WTC11 (cell line): ENCODE measurements at regions not wholly inside any gene's neighbourhood (a gene's known extent, or its start where the extent isn't known, plus 50 kb on each side); places are given as distances from the start of the nearest gene placed in this dataset.
A peak's percentile ranks its signal among the peaks of the same experiment; 100 is the strongest.

Source experiments
- ATAC-seq: fragments of 200-7000 bp; cut with Tn5 transposase; 2 replicates; pipeline ENCODE4 v1.10.0; 2021; ENCODE audit warnings: mild to moderate bottlenecking, moderate library complexity
- CTCF ChIA-PET: fragments of 300-600 bp; sonication (Branson Sonifier 250); formaldehyde crosslinking; loops from one replicate; lab custom pipeline; 2021; ENCODE audit warnings: antibody characterized with exemption; lab: Charles Lee
- POLR2A ChIA-PET: fragments of 350-600 bp; sonication (Branson Sonifier 250); formaldehyde crosslinking; loops from one replicate; lab custom pipeline; 2021; ENCODE audit warnings: antibody characterized with exemption; lab: Charles Lee
- DNase-seq: peaks from one replicate; pipeline ENCODE4 v3.0.0; 2021; ENCODE audit warnings: low spot score
- H3K27ac Mint-ChIP-seq: 2 replicates; pipeline ENCODE4 v1.8.0; 2021; ENCODE audit warnings: mixed read lengths
- H3K27me3 Mint-ChIP-seq: 2 replicates; pipeline ENCODE4 v1.8.0; 2021; ENCODE audit warnings: low read depth, mild to moderate bottlenecking, moderate library complexity, mixed read lengths
- H3K36me3 Mint-ChIP-seq: 2 replicates; pipeline ENCODE4 v1.8.0; 2021; ENCODE audit warnings: mixed read lengths
- H3K4me1 Mint-ChIP-seq: 2 replicates; pipeline ENCODE4 v1.8.0; 2022; ENCODE audit warnings: mixed read lengths
- H3K4me3 Mint-ChIP-seq: 2 replicates; pipeline ENCODE4 v1.8.0; 2021; ENCODE audit warnings: mild to moderate bottlenecking, moderate library complexity, mixed read lengths
- H3K9me3 Mint-ChIP-seq: 2 replicates; pipeline ENCODE4 v1.8.0; 2021; ENCODE audit warnings: mixed read lengths
- AFF4 ChIP-seq: sonication (generic); formaldehyde crosslinking; IDR thresholded peaks from 2 replicates; pipeline ENCODE4 v1.8.1; 2023; ENCODE audit warnings: mild to moderate bottlenecking, missing genetic modification reagents, borderline replicate concordance
- ATF1 ChIP-seq: sonication (generic); formaldehyde crosslinking; IDR thresholded peaks from 2 replicates; pipeline ENCODE4 v1.8.1; 2023; ENCODE audit warnings: mild to moderate bottlenecking, moderate library complexity, missing genetic modification reagents
- CBFB ChIP-seq: sonication (generic); formaldehyde crosslinking; IDR thresholded peaks from 2 replicates; pipeline ENCODE4 v1.8.1; 2022; ENCODE audit warnings: mild to moderate bottlenecking, low read depth, missing genetic modification reagents
- GABPB1 ChIP-seq: sonication (generic); formaldehyde crosslinking; IDR thresholded peaks from 2 replicates; pipeline ENCODE4 v1.8.1; 2023; ENCODE audit warnings: mild to moderate bottlenecking, missing genetic modification reagents
- KAT7 ChIP-seq: sonication (generic); formaldehyde crosslinking; IDR thresholded peaks from 2 replicates; pipeline ENCODE4 v1.8.1; 2023; ENCODE audit warnings: missing genetic modification reagents, mild to moderate bottlenecking, borderline replicate concordance
- MXD4 ChIP-seq: fragments of 250-450 bp; sonication (Bioruptor Pico); IDR thresholded peaks from 2 replicates; pipeline ENCODE4 v1.8.0; 2021; ENCODE audit warnings: mild to moderate bottlenecking, moderate library complexity, borderline replicate concordance
- NR2C2 ChIP-seq: sonication (generic); formaldehyde crosslinking; IDR thresholded peaks from 2 replicates; pipeline ENCODE4 v1.8.0; 2022; ENCODE audit warnings: mild to moderate bottlenecking, missing genetic modification reagents
- NR3C1 ChIP-seq: sonication (generic); formaldehyde crosslinking; conservative IDR thresholded peaks from 2 replicates; pipeline ENCODE4 v1.8.1; 2023; ENCODE audit warnings: low read depth, mild to moderate bottlenecking, missing genetic modification reagents
- RELA ChIP-seq: sonication (generic); formaldehyde crosslinking; IDR thresholded peaks from 2 replicates; pipeline ENCODE4 v1.8.1; 2022; ENCODE audit warnings: missing genetic modification reagents, mild to moderate bottlenecking, borderline replicate concordance
- SMAD3 ChIP-seq: sonication (generic); formaldehyde crosslinking; IDR thresholded peaks from 2 replicates; pipeline ENCODE4 v1.8.0; 2022; ENCODE audit warnings: missing genetic modification reagents, mild to moderate bottlenecking, borderline replicate concordance
- ZNF121 ChIP-seq: sonication (generic); formaldehyde crosslinking; IDR thresholded peaks from 2 replicates; pipeline ENCODE4 v1.8.0; 2023; ENCODE audit warnings: missing genetic modification reagents
- ZNF263 ChIP-seq: sonication (generic); formaldehyde crosslinking; IDR thresholded peaks from 2 replicates; pipeline ENCODE4 v1.8.1; 2022; ENCODE audit warnings: low read depth, mild to moderate bottlenecking, moderate library complexity, missing genetic modification reagents
- ZNF423 ChIP-seq: fragments of 250-450 bp; sonication (Bioruptor Pico); IDR thresholded peaks from 2 replicates; pipeline ENCODE4 v2.1.2; 2022; ENCODE audit warnings: mild to moderate bottlenecking, moderate library complexity
- ZSCAN18 ChIP-seq: fragments of 250-450 bp; sonication (Bioruptor Pico); IDR thresholded peaks from 2 replicates; pipeline ENCODE4 v2.1.2; 2022; ENCODE audit warnings: mild to moderate bottlenecking, moderate library complexity
- TF ChIP-seq, protein P1 (sequence below): sonication (generic); formaldehyde crosslinking; IDR thresholded peaks from 2 replicates; pipeline ENCODE4 v1.8.1; 2022; ENCODE audit warnings: mild to moderate bottlenecking, missing genetic modification reagents, moderate library complexity, borderline replicate concordance
- TF ChIP-seq, protein P2 (sequence below): fragments of 250-450 bp; sonication (Bioruptor Pico); IDR thresholded peaks from 2 replicates; pipeline ENCODE4 v1.9.0; 2021; ENCODE audit warnings: mild to moderate bottlenecking, borderline replicate concordance
- TF ChIP-seq, protein P3 (sequence below): fragments of 200-600 bp; IDR thresholded peaks from 2 replicates; pipeline ENCODE4 v1.8.0; 2022; ENCODE audit warnings: antibody characterized with exemption
- TF ChIP-seq, protein P4 (sequence below): sonication (generic); formaldehyde crosslinking; conservative IDR thresholded peaks from 2 replicates; pipeline ENCODE4 v1.8.1; 2023; ENCODE audit warnings: mild to moderate bottlenecking, low read depth, missing genetic modification reagents, moderate library complexity

GRCh38 chr13:69094485-69094884 is 1013.1 kb upstream of the ATXN8OS start:
- CTCF ChIA-PET: interaction anchor here (0.9 to 1.3 kb wide), 2 partner anchors 212 to 430 kb away, joined by 3 to 5 read pairs; no protein-coding TSS in a partner anchor
- Mint-ChIP-seq H3K36me3 (no peaks in the 10 kb centered on the region), H3K4me1 (peaks cover 18% of the 10 kb centered on the region), H3K27ac (no peak overlapping the region), H3K4me3 (no peak overlapping the region), H3K27me3 (no peaks in the 10 kb centered on the region), H3K9me3 (no peaks in the 10 kb centered on the region)
- TF ChIP-seq ATF1 (no peak), ZSCAN18 (CRISPR knock-in tag) (no peak), ZNF121 (CRISPR knock-in tag) (no peak), ZNF263 (no peak), NR2C2 (CRISPR knock-in tag) (no peak), GABPB1 (no peak), RELA (CRISPR knock-in tag) (no peak), NR3C1 (CRISPR knock-in tag) (no peak)
- POLR2A ChIA-PET: no interaction called here
- DNase-seq: no peak
- ATAC-seq: no peak

- no peaks in the 10 kb centered on the region for H3K27me3 Mint-ChIP-seq
These were observed 1014.9 kb upstream of the ATXN8OS start for GRCh38 chr13:69092615-69093322.

More at GRCh38 chr13:69092615-69093322, 1014.9 kb upstream of the ATXN8OS start:
- POLR2A ChIA-PET: no interaction called here
- CTCF ChIA-PET: interaction anchor here (0.7 to 1.4 kb wide), 5 partner anchors 82 to 432 kb away, joined by 3 to 7 read pairs (median 4); no protein-coding TSS in a partner anchor
- peaks cover 18% of the 10 kb centered on the region for H3K4me1 Mint-ChIP-seq
- H3K36me3 Mint-ChIP-seq: no peaks in the 10 kb centered on the region
- no peak overlapping the region for H3K27ac Mint-ChIP-seq
- H3K4me3 Mint-ChIP-seq: no peak overlapping the region
- TF ChIP-seq, protein P1, sequence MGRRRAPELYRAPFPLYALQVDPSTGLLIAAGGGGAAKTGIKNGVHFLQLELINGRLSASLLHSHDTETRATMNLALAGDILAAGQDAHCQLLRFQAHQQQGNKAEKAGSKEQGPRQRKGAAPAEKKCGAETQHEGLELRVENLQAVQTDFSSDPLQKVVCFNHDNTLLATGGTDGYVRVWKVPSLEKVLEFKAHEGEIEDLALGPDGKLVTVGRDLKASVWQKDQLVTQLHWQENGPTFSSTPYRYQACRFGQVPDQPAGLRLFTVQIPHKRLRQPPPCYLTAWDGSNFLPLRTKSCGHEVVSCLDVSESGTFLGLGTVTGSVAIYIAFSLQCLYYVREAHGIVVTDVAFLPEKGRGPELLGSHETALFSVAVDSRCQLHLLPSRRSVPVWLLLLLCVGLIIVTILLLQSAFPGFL: no peak
- TF ChIP-seq MXD4 (CRISPR knock-in tag) (0 out of 2 replicates have a peak, but pooled peaks have one; percentile 2), SMAD3 (CRISPR knock-in tag) (no peak), AFF4 (CRISPR knock-in tag) (no peak), ZNF423 (CRISPR knock-in tag) (no peak), KAT7 (CRISPR knock-in tag) (no peak), CBFB (CRISPR knock-in tag) (no peak)
- TF ChIP-seq, protein P2, sequence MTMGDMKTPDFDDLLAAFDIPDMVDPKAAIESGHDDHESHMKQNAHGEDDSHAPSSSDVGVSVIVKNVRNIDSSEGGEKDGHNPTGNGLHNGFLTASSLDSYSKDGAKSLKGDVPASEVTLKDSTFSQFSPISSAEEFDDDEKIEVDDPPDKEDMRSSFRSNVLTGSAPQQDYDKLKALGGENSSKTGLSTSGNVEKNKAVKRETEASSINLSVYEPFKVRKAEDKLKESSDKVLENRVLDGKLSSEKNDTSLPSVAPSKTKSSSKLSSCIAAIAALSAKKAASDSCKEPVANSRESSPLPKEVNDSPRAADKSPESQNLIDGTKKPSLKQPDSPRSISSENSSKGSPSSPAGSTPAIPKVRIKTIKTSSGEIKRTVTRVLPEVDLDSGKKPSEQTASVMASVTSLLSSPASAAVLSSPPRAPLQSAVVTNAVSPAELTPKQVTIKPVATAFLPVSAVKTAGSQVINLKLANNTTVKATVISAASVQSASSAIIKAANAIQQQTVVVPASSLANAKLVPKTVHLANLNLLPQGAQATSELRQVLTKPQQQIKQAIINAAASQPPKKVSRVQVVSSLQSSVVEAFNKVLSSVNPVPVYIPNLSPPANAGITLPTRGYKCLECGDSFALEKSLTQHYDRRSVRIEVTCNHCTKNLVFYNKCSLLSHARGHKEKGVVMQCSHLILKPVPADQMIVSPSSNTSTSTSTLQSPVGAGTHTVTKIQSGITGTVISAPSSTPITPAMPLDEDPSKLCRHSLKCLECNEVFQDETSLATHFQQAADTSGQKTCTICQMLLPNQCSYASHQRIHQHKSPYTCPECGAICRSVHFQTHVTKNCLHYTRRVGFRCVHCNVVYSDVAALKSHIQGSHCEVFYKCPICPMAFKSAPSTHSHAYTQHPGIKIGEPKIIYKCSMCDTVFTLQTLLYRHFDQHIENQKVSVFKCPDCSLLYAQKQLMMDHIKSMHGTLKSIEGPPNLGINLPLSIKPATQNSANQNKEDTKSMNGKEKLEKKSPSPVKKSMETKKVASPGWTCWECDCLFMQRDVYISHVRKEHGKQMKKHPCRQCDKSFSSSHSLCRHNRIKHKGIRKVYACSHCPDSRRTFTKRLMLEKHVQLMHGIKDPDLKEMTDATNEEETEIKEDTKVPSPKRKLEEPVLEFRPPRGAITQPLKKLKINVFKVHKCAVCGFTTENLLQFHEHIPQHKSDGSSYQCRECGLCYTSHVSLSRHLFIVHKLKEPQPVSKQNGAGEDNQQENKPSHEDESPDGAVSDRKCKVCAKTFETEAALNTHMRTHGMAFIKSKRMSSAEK (CRISPR knock-in tag): no peak
- TF ChIP-seq, protein P3, sequence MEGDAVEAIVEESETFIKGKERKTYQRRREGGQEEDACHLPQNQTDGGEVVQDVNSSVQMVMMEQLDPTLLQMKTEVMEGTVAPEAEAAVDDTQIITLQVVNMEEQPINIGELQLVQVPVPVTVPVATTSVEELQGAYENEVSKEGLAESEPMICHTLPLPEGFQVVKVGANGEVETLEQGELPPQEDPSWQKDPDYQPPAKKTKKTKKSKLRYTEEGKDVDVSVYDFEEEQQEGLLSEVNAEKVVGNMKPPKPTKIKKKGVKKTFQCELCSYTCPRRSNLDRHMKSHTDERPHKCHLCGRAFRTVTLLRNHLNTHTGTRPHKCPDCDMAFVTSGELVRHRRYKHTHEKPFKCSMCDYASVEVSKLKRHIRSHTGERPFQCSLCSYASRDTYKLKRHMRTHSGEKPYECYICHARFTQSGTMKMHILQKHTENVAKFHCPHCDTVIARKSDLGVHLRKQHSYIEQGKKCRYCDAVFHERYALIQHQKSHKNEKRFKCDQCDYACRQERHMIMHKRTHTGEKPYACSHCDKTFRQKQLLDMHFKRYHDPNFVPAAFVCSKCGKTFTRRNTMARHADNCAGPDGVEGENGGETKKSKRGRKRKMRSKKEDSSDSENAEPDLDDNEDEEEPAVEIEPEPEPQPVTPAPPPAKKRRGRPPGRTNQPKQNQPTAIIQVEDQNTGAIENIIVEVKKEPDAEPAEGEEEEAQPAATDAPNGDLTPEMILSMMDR: peak; percentile 50
- TF ChIP-seq, protein P4, sequence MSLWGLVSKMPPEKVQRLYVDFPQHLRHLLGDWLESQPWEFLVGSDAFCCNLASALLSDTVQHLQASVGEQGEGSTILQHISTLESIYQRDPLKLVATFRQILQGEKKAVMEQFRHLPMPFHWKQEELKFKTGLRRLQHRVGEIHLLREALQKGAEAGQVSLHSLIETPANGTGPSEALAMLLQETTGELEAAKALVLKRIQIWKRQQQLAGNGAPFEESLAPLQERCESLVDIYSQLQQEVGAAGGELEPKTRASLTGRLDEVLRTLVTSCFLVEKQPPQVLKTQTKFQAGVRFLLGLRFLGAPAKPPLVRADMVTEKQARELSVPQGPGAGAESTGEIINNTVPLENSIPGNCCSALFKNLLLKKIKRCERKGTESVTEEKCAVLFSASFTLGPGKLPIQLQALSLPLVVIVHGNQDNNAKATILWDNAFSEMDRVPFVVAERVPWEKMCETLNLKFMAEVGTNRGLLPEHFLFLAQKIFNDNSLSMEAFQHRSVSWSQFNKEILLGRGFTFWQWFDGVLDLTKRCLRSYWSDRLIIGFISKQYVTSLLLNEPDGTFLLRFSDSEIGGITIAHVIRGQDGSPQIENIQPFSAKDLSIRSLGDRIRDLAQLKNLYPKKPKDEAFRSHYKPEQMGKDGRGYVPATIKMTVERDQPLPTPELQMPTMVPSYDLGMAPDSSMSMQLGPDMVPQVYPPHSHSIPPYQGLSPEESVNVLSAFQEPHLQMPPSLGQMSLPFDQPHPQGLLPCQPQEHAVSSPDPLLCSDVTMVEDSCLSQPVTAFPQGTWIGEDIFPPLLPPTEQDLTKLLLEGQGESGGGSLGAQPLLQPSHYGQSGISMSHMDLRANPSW (CRISPR knock-in tag): no peak
- ATAC-seq (peak; percentile 99), DNase-seq (peak; percentile 17)
- H3K9me3 Mint-ChIP-seq: no peaks in the 10 kb centered on the region
